Endothelial cell (in vitro differentiated cells): ENCODE measurements at regions not wholly inside any gene's neighbourhood (a gene's known extent, or its start where the extent isn't known, plus 50 kb on each side); places are given as distances from the start of the nearest gene placed in this dataset.

Experiments used
- DNase-seq: peaks from one replicate; pipeline ENCODE4 v3.0.0; 2021; ENCODE audit warnings: low spot score
- H3K27ac Mint-ChIP-seq: one replicate; pipeline ENCODE4 v1.8.0; 2021; ENCODE audit warnings: mixed read lengths, inconsistent platforms; ENCODE audit not compliant: unreplicated experiment
- H3K27me3 Mint-ChIP-seq: one replicate; pipeline ENCODE4 v1.8.0; 2021; ENCODE audit warnings: mild to moderate bottlenecking, moderate library complexity, mixed read lengths, inconsistent platforms; ENCODE audit not compliant: unreplicated experiment
- H3K36me3 Mint-ChIP-seq: one replicate; pipeline ENCODE4 v1.8.0; 2021; ENCODE audit warnings: mild to moderate bottlenecking, low read depth, mixed read lengths, inconsistent platforms; ENCODE audit not compliant: unreplicated experiment
- H3K4me1 Mint-ChIP-seq: one replicate; pipeline ENCODE4 v1.8.0; 2021; ENCODE audit warnings: mild to moderate bottlenecking, mixed read lengths, inconsistent platforms; ENCODE audit not compliant: unreplicated experiment
- H3K4me3 Mint-ChIP-seq: one replicate; pipeline ENCODE4 v1.8.0; 2021; ENCODE audit warnings: mild to moderate bottlenecking, mixed read lengths, inconsistent platforms; ENCODE audit not compliant: unreplicated experiment
- H3K9me3 Mint-ChIP-seq: one replicate; pipeline ENCODE4 v1.8.0; 2021; ENCODE audit warnings: mixed read lengths, inconsistent platforms; ENCODE audit not compliant: unreplicated experiment
- CTCF ChIP-seq: fragments of 200-600 bp; sonication (generic); IDR thresholded peaks from one replicate; pipeline ENCODE4 v1.5.0; 2021; ENCODE audit warnings: antibody characterized with exemption; ENCODE audit not compliant: unreplicated experiment

- no peak for DNase-seq
- Mint-ChIP-seq H3K27me3 (no peaks in the 10 kb centered on the region), H3K4me1 (peaks cover 2% of the 10 kb centered on the region), H3K4me3 (no peak overlapping the region), H3K36me3 (no peaks in the 10 kb centered on the region), H3K9me3 (peaks cover 4% of the 10 kb centered on the region), H3K27ac (no peak overlapping the region)
- TF ChIP-seq CTCF, result no peak
Measured at GRCh38 chr6:78565997-78566396, 301.4 kb upstream of the IRAK1BP1 start.

- peaks cover 4% of the 10 kb centered on the region for H3K9me3 Mint-ChIP-seq
- no peaks in the 10 kb centered on the region for H3K36me3 Mint-ChIP-seq
- DNase-seq, result no peak
- peaks cover 2% of the 10 kb centered on the region for H3K27me3 Mint-ChIP-seq
- no peak overlapping the region for H3K27ac Mint-ChIP-seq
- no peak overlapping the region for H3K4me3 Mint-ChIP-seq
- TF ChIP-seq CTCF, result no peak
- no peaks in the 10 kb centered on the region for H3K4me1 Mint-ChIP-seq
Measured at GRCh38 chr6:78570044-78570443, 297.3 kb upstream of the IRAK1BP1 start.

- no peak overlapping the region for H3K27ac Mint-ChIP-seq
- no peak for TF ChIP-seq CTCF
- no peaks in the 10 kb centered on the region for H3K9me3 Mint-ChIP-seq
- H3K4me1 Mint-ChIP-seq, result peaks cover 6% of the 10 kb centered on the region
- DNase-seq, result no peak
- H3K4me3 Mint-ChIP-seq, result no peak overlapping the region
- no peaks in the 10 kb centered on the region for H3K27me3 Mint-ChIP-seq
- H3K36me3 Mint-ChIP-seq, result no peaks in the 10 kb centered on the region
Measured at GRCh38 chr6:78577585-78577984, 289.8 kb upstream of the IRAK1BP1 start.

- Mint-ChIP-seq H3K4me3 (no peak overlapping the region), H3K27me3 (no peaks in the 10 kb centered on the region), H3K36me3 (no peaks in the 10 kb centered on the region), H3K9me3 (no peaks in the 10 kb centered on the region), H3K4me1 (peaks cover 6% of the 10 kb centered on the region), H3K27ac (no peak overlapping the region)
- no peak for TF ChIP-seq CTCF
- DNase-seq, result no peak
Measured at GRCh38 chr6:78578430-78578829, 288.9 kb upstream of the IRAK1BP1 start.

GRCh38 chr6:78580923-78581322, 286.4 kb upstream of the IRAK1BP1 start:
- TF ChIP-seq CTCF, result no peak
- Mint-ChIP-seq H3K4me3 (no peak overlapping the region), H3K4me1 (peaks cover 6% of the 10 kb centered on the region), H3K27ac (no peak overlapping the region), H3K9me3 (no peaks in the 10 kb centered on the region), H3K27me3 (no peaks in the 10 kb centered on the region), H3K36me3 (no peaks in the 10 kb centered on the region)
- no peak for DNase-seq
